ENCODE measurements at regions not wholly inside any gene's neighbourhood (a gene's known extent, or its start where the extent isn't known, plus 50 kb on each side); places are given as distances from the start of the nearest gene placed in this dataset.

GRCh38 chr10:10617686-10618085 is 400.0 kb upstream of the CELF2 start:
- TF ChIP-seq CTCF (IDR thresholded peaks at IDR 0.05) (no peak), POLR2A (IDR thresholded peaks at IDR 0.05) (no peak), POLR2AphosphoS5 (IDR thresholded peaks at IDR 0.05) (no peak)
